Dendritic cell treated with granulocyte-macrophage colony-stimulating factor and Interleukin-4, amounts not matched to agents 40 ng/mL and 50 ng/mL, for 4 days (primary cell): ENCODE measurements at regions not wholly inside any gene's neighbourhood (a gene's known extent, or its start where the extent isn't known, plus 50 kb on each side); places are given as distances from the start of the nearest gene placed in this dataset.

Source experiments
- H3K27ac Mint-ChIP-seq: one replicate; pipeline ENCODE4 v1.8.0; 2022; ENCODE audit warnings: mild to moderate bottlenecking, mixed read lengths
- H3K27me3 Mint-ChIP-seq: one replicate; pipeline ENCODE4 v1.8.0; 2022; ENCODE audit warnings: mild to moderate bottlenecking, mixed read lengths
- H3K36me3 Mint-ChIP-seq: one replicate; pipeline ENCODE4 v1.8.0; 2022; ENCODE audit warnings: low read depth, mixed read lengths
- H3K4me1 Mint-ChIP-seq: one replicate; pipeline ENCODE4 v1.8.0; 2022; ENCODE audit warnings: low read depth, mixed read lengths
- H3K4me3 Mint-ChIP-seq: one replicate; pipeline ENCODE4 v1.8.0; 2022; ENCODE audit warnings: mild to moderate bottlenecking, moderate library complexity, mixed read lengths
- H3K9me3 Mint-ChIP-seq: one replicate; pipeline ENCODE4 v1.8.0; 2022; ENCODE audit warnings: mixed read lengths
- intact Hi-C: fragments of 100-400 bp; cut with micrococcal nuclease; formaldehyde crosslinking; loops from one replicate; pipeline ENCODE4 v1.15.0; 2022

GRCh38 chr1:34681480-34682451 is 73.1 kb upstream of the GJB5 start:
- intact Hi-C loops, result no loop called here
- Mint-ChIP-seq H3K27ac (no peak overlapping the region), H3K27me3 (no peaks in the 10 kb centered on the region), H3K36me3 (no peaks in the 10 kb centered on the region), H3K9me3 (peaks cover 9% of the 10 kb centered on the region), H3K4me3 (no peak overlapping the region), H3K4me1 (no peaks in the 10 kb centered on the region)

- H3K27me3 Mint-ChIP-seq, result no peaks in the 10 kb centered on the region
- peaks cover 9% of the 10 kb centered on the region for H3K9me3 Mint-ChIP-seq
- no peak overlapping the region for H3K27ac Mint-ChIP-seq
- no peaks in the 10 kb centered on the region for H3K4me1 Mint-ChIP-seq
- intact Hi-C loops, result no loop called here
- no peaks in the 10 kb centered on the region for H3K36me3 Mint-ChIP-seq
- H3K4me3 Mint-ChIP-seq, result no peak overlapping the region
These were observed 72.2 kb upstream of the GJB5 start for GRCh38 chr1:34682452-34683223.

GRCh38 chr1:34683616-34684015 is 71.2 kb upstream of the GJB5 start:
- Mint-ChIP-seq H3K36me3 (no peaks in the 10 kb centered on the region), H3K27ac (no peak overlapping the region), H3K4me1 (no peaks in the 10 kb centered on the region), H3K9me3 (peaks cover 9% of the 10 kb centered on the region), H3K27me3 (peaks cover 2% of the 10 kb centered on the region), H3K4me3 (no peak overlapping the region)
- intact Hi-C loops, result no loop called here

- no peaks in the 10 kb centered on the region for H3K4me1 Mint-ChIP-seq
- no peak overlapping the region for H3K27ac Mint-ChIP-seq
- no peaks in the 10 kb centered on the region for H3K36me3 Mint-ChIP-seq
- peaks cover 9% of the 10 kb centered on the region for H3K9me3 Mint-ChIP-seq
- intact Hi-C loops, result no loop called here
- no peak overlapping the region for H3K4me3 Mint-ChIP-seq
- H3K27me3 Mint-ChIP-seq, result peaks cover 2% of the 10 kb centered on the region
These were observed 70.6 kb upstream of the GJB5 start for GRCh38 chr1:34684266-34684665.

GRCh38 chr1:34685225-34685624 is 69.6 kb upstream of the GJB5 start:
- H3K4me1 Mint-ChIP-seq, result no peaks in the 10 kb centered on the region
- no peak overlapping the region for H3K27ac Mint-ChIP-seq
- peaks cover 9% of the 10 kb centered on the region for H3K9me3 Mint-ChIP-seq
- H3K27me3 Mint-ChIP-seq, result peaks cover 2% of the 10 kb centered on the region
- H3K36me3 Mint-ChIP-seq, result no peaks in the 10 kb centered on the region
- intact Hi-C loops, result no loop called here
- H3K4me3 Mint-ChIP-seq, result no peak overlapping the region

- Mint-ChIP-seq H3K27me3 (peaks cover 2% of the 10 kb centered on the region), H3K9me3 (peaks cover 9% of the 10 kb centered on the region), H3K36me3 (no peaks in the 10 kb centered on the region), H3K4me1 (no peaks in the 10 kb centered on the region), H3K4me3 (no peak overlapping the region), H3K27ac (no peak overlapping the region)
- intact Hi-C loops, result no loop called here
These were observed 68.3 kb upstream of the GJB5 start for GRCh38 chr1:34686531-34686930.

GRCh38 chr1:34688006-34688741 is 66.7 kb upstream of the GJB5 start:
- Mint-ChIP-seq H3K36me3 (no peaks in the 10 kb centered on the region), H3K9me3 (peaks cover 9% of the 10 kb centered on the region), H3K27ac (no peak overlapping the region), H3K4me1 (no peaks in the 10 kb centered on the region), H3K27me3 (peaks cover 2% of the 10 kb centered on the region), H3K4me3 (no peak overlapping the region)
- intact Hi-C loops, result no loop called here

GRCh38 chr1:34690269-34690668 is 64.6 kb upstream of the GJB5 start:
- H3K36me3 Mint-ChIP-seq, result no peaks in the 10 kb centered on the region
- peaks cover 9% of the 10 kb centered on the region for H3K9me3 Mint-ChIP-seq
- no peak overlapping the region for H3K4me3 Mint-ChIP-seq
- peaks cover 2% of the 10 kb centered on the region for H3K27me3 Mint-ChIP-seq
- no peak overlapping the region for H3K27ac Mint-ChIP-seq
- intact Hi-C loops, result no loop called here
- no peaks in the 10 kb centered on the region for H3K4me1 Mint-ChIP-seq

GRCh38 chr1:34693081-34693480 is 61.8 kb upstream of the GJB5 start:
- Mint-ChIP-seq H3K27ac (no peak overlapping the region), H3K27me3 (peaks cover 2% of the 10 kb centered on the region), H3K36me3 (no peaks in the 10 kb centered on the region), H3K9me3 (no peaks in the 10 kb centered on the region), H3K4me3 (no peak overlapping the region), H3K4me1 (no peaks in the 10 kb centered on the region)
- intact Hi-C loops, result no loop called here

GRCh38 chr1:34694383-34694782 is 60.5 kb upstream of the GJB5 start:
- no peaks in the 10 kb centered on the region for H3K9me3 Mint-ChIP-seq
- H3K27me3 Mint-ChIP-seq, result no peaks in the 10 kb centered on the region
- H3K4me3 Mint-ChIP-seq, result no peak overlapping the region
- intact Hi-C loops, result no loop called here
- no peaks in the 10 kb centered on the region for H3K36me3 Mint-ChIP-seq
- H3K27ac Mint-ChIP-seq, result no peak overlapping the region
- H3K4me1 Mint-ChIP-seq, result no peaks in the 10 kb centered on the region

- intact Hi-C loops, result no loop called here
- Mint-ChIP-seq H3K4me1 (no peaks in the 10 kb centered on the region), H3K9me3 (no peaks in the 10 kb centered on the region), H3K27ac (no peak overlapping the region), H3K4me3 (no peak overlapping the region), H3K27me3 (no peaks in the 10 kb centered on the region), H3K36me3 (no peaks in the 10 kb centered on the region)
These were observed 59.3 kb upstream of the GJB5 start for GRCh38 chr1:34695580-34695979.

- H3K27ac Mint-ChIP-seq, result no peak overlapping the region
- no peaks in the 10 kb centered on the region for H3K27me3 Mint-ChIP-seq
- no peak overlapping the region for H3K4me3 Mint-ChIP-seq
- no peaks in the 10 kb centered on the region for H3K9me3 Mint-ChIP-seq
- no peaks in the 10 kb centered on the region for H3K36me3 Mint-ChIP-seq
- H3K4me1 Mint-ChIP-seq, result no peaks in the 10 kb centered on the region
- intact Hi-C loops, result no loop called here
These were observed 58.6 kb upstream of the GJB5 start for GRCh38 chr1:34696230-34696629.

- Mint-ChIP-seq H3K9me3 (no peaks in the 10 kb centered on the region), H3K36me3 (no peaks in the 10 kb centered on the region), H3K4me1 (no peaks in the 10 kb centered on the region), H3K27ac (no peak overlapping the region), H3K27me3 (no peaks in the 10 kb centered on the region), H3K4me3 (no peak overlapping the region)
- intact Hi-C loops, result no loop called here
These were observed 57.9 kb upstream of the GJB5 start for GRCh38 chr1:34696981-34697380.

GRCh38 chr1:34697818-34698217 is 57.0 kb upstream of the GJB5 start:
- Mint-ChIP-seq H3K27ac (no peak overlapping the region), H3K4me1 (no peaks in the 10 kb centered on the region), H3K27me3 (peaks cover under 1% of the 10 kb centered on the region), H3K36me3 (no peaks in the 10 kb centered on the region), H3K4me3 (no peak overlapping the region), H3K9me3 (no peaks in the 10 kb centered on the region)
- intact Hi-C loops, result no loop called here
